NCI-H526 (cell line): ENCODE measurements at regions not wholly inside any gene's neighbourhood (a gene's known extent, or its start where the extent isn't known, plus 50 kb on each side); places are given as distances from the start of the nearest gene placed in this dataset.

Experiments used
- DNase-seq, 2 experiments: peaks; one replicate each; lab custom pipeline; 2025; lab: John Stamatoyannopoulos, UW

- DNase-seq, result no peak
These were observed 443.0 kb upstream of the TNP1 start for GRCh38 chr2:217302856-217303255.

GRCh38 chr2:217301142-217301925, 441.5 kb upstream of the TNP1 start:
- DNase-seq, result no peak

DNA sequence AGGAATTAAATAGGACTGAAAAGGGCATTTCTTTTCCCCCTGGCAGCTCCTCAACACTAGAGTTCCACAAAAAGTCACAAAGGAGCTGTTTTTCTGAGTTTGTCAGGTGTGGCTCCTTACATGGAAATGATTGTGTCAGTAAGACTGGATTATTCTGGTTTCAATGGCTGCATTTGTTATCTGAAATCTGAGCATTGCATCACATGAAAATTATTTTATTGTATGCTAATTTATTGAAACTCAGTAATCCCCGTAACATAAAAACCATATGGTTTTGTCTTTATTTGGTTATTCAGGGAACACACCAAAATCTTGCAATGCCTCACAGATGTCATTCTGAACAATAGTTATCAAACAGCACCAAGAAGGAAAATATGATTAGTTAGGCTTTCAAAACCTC, 439.7 kb upstream of the TNP1 start:
- no peak for DNase-seq

DNA sequence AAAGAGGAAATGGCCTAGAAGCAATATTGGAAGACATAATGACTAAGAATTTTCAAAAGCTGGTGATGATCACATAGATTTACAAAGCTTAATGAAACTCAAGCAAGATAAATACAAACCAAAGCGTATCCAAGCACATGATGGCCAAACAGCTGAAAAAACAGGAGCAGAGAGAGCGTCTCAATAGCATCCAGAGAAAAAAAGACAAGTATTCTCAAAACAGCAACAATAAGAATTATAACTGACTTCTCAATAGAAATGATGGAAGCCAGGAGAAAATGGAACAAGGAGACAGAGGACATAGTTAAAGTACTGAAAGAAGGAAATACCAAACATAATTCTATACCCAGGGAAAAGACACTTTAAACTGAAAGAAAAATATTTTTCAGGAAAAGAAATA, 437.2 kb upstream of the TNP1 start:
- DNase-seq, result no peak

DNA sequence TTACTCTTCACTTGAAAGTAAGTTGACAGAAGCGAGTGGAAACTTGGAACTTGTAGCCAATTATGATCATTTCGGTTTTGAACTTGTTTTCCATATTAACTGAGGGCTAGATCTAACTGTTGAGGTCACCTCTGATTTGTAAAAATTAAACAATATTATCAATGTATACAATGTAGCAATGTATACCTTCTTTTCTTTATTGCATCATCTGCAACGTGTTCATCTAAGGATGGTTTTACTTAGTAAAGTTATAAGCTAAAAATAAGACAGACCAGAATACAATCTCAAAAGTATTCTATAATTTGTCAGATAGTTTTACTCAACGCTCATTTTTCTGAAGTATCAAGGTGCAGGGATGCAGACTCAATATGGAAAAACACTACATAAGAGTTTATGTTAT, 435.0 kb upstream of the TNP1 start:
- DNase-seq, result no peak

DNA sequence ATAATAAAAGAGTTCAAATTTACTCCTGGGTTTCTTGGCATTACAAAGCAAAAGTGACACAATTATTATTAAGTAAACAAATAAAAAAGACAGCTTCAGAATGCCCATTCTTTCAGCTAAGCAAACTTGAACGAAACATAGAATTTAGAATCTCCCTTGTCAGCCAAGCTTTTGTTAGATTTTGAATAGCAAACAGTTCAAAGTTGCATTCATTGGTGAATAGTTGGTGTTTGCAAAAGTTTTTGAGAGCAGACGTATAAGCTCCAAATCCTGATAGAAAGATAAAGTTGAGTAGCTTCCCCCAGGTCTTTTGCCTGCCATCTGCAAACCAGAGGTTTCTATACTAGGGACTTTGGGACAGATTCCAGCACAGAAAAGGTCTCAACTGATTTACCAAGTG, 434.3 kb upstream of the TNP1 start:
- no peak for DNase-seq

DNA sequence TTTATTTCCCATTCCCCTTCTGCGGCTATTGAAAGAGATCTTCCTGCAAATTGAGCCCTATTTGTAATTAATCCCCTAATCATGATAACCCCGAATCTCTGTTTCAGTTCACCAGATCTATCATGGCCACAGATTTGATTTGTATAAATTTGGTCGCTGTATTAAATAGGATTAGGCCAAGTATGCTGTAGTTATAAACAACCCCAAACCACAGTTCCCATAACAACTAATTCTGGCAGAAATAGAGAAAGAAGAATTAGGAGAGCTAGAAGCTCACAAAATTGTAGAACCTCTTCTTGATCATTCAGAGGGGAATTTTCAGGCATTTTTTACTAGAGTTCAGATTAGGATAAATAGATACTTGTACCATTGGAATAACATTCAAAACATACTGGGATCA, 433.7 kb upstream of the TNP1 start:
- DNase-seq, result no peak

- no peak for DNase-seq
These were observed 433.2 kb upstream of the TNP1 start for GRCh38 chr2:217293046-217293445.

GRCh38 chr2:217291259-217291658, 431.4 kb upstream of the TNP1 start:
- DNase-seq, result no peak

- no peak for DNase-seq
These were observed 430.6 kb upstream of the TNP1 start for GRCh38 chr2:217290467-217290866.

DNA sequence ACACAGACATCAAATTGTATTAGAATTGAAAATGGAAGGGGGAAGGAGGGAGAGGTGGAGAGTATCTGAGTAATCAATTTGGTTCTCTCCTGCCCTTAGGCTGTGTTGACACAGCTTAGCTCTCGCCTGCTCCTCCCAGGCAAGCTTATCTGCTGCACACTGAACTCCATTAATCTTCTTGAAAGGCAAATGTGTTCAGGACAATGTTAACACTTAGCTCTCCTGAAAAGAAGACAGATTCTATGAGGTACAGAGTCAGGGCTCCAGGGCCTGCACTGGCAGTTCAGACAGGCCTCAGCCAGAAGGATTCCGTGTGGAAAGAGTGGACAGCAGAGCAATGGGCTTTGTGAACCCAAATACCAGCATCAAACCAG, 430.0 kb upstream of the TNP1 start:
- DNase-seq, result peak; percentile 34 to 52

- DNase-seq, result no peak
These were observed 429.5 kb upstream of the TNP1 start for GRCh38 chr2:217289177-217289906.

DNA sequence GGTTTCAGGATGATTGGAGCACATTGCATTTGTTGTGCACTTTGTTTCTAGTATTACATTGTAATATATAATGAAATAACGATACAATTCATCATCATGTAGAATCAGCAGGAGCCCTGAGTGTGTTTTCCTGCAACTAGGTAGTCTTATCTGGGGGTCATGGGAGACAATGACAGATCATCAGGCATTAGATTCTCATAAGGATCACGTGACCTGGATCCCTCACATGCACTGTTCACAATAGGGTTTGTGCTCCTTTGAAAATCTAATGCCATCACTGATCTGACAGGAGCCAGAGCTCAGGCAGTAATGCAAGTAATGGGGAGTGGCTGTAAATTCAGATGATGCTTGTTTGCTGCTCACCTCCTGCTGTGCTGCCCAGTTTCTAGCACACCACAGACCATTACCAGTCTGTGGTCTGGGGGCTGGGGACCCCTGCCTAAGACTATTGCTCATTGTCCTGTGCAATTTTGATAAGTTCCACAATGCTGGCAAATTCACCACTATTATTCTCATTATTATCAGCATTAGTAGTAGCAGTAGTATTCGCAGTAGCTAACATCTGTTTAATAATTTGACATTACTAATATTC, 428.7 kb upstream of the TNP1 start:
- no peak for DNase-seq

- no peak for DNase-seq
These were observed 427.0 kb upstream of the TNP1 start for GRCh38 chr2:217286833-217287232.

DNA sequence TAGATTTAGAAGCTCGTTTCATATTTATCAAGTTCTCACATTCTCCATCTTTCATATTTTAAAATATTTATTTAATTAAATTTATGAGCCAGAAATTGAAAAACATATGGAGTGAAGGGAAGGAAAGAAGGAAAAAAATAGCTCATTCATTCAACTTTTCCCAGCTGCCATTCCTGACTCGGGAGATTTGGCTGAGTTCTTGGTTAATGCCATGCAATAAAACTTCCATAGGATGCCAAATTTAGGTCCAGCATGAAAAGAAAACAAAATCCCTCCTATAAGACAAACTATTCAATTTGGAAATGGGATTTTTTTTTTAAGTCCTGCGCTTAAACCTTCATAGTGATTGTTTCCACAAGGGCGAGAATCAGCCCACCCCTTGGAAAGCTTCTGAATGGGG, 426.1 kb upstream of the TNP1 start:
- no peak for DNase-seq

GRCh38 chr2:217283460-217283859, 423.6 kb upstream of the TNP1 start:
- no peak for DNase-seq

- no peak for DNase-seq
These were observed 422.7 kb upstream of the TNP1 start for GRCh38 chr2:217282531-217282930.

DNA sequence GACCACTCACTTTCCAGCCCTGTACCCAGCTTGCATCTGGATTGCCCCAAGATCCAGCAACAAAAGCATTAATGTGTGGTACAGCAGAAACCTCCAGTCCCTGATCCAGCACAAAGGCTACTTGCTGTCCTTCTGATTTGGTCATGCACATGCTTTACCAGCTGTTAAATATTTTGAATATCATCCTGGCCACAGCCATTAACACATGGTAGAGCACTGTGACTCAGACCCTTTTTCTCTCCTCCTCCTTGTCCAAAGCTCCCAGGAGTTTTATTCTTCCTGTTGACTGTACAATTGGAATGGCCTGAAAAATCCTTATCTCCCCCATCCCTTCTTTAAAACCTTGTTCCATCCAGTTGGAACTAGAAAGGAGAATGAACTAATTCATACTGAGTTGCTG, 419.7 kb upstream of the TNP1 start:
- DNase-seq, result no peak

- DNase-seq, result no peak
These were observed 419.3 kb upstream of the TNP1 start for GRCh38 chr2:217279140-217279539.

- no peak for DNase-seq
These were observed 418.0 kb upstream of the TNP1 start for GRCh38 chr2:217277646-217278398.

- no peak for DNase-seq
These were observed 416.6 kb upstream of the TNP1 start for GRCh38 chr2:217276433-217276832.

- DNase-seq, result no peak
These were observed 415.2 kb upstream of the TNP1 start for GRCh38 chr2:217275091-217275490.

DNA sequence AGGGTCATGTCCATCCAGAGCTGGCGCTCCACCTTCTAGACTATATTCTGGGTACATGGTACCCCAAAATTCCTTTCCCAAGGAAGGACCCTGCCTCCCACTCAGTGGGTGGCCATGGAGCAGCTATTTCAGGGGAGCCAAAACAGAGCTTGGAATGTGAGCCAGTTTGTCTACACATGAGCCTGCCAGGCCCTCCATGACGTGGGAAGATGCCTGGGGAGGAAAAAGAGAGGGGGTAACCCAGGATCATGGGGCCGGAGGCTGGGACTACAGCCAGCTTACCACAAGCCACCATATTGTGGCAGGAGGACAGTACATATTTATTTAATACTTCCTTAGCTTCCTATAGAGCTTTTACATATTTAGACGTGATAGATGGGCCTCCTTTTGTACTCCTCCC, 414.7 kb upstream of the TNP1 start:
- DNase-seq, result no peak
